ENCODE measurements at regions not wholly inside any gene's neighbourhood (a gene's known extent, or its start where the extent isn't known, plus 50 kb on each side); places are given as distances from the start of the nearest gene placed in this dataset.

GRCh38 chr18:2199060-2199459, 372.2 kb downstream of the METTL4 start:
- ChIA-PET RAD21 (ENCODE audit: low non-redundant PET in 1 of 2, low total read pairs in 2 of 2, uncharacterized antibody in 2 of 2, unreplicated experiment in 2 of 2) (no interaction called here), CTCF (no interaction called here), POLR2A (no interaction called here)
- no peaks in the 10 kb centered on the region for H3K4me1 ChIP-seq (ENCODE audit: control insufficient read depth in 1 of 2, insufficient read depth in 2 of 2, low read length in 2 of 2)
- no peak overlapping the region for H3K9ac ChIP-seq (ENCODE audit: low read length)
- H3K36me3 ChIP-seq (ENCODE audit: control insufficient read depth in 1 of 2, insufficient read depth in 2 of 2, low read length in 2 of 2), result no peaks in the 10 kb centered on the region
- no TSS peak for BruUV-seq (replicated peaks)
- H3K9me2 ChIP-seq (ENCODE audit: insufficient read depth), result no peaks in the 10 kb centered on the region
- H3K27ac ChIP-seq (ENCODE audit: low read depth, low read length), result no peak overlapping the region
- H3K9me3 ChIP-seq (ENCODE audit: control insufficient read depth in 1 of 2, insufficient read depth in 1 of 2, low read depth in 1 of 2, low read length in 2 of 2), result no peaks in the 10 kb centered on the region
- DNase-seq (ENCODE audit: low read depth, low spot score) (no peak), ATAC-seq (no peak)
- TF ChIP-seq FOSL1 (IDR thresholded peaks at IDR 0.05; ENCODE audit: low read depth), result no peak
- no peak for TF ChIP-seq ZFX (IDR thresholded peaks at IDR 0.05)
- TF ChIP-seq TCF7L2 (IDR thresholded peaks at IDR 0.05; ENCODE audit: borderline replicate concordance, extremely low read depth, insufficient read depth, insufficient read length), result no peak
- TF ChIP-seq YY1 (IDR thresholded peaks at IDR 0.05; ENCODE audit: extremely low read depth, insufficient replicate concordance, low read depth, low read length), result no peak
- TF ChIP-seq JUND (IDR thresholded peaks at IDR 0.05), result no peak
- H2AFZ ChIP-seq (ENCODE audit: low read depth, low read length, poor library complexity, severe bottlenecking), result no peak overlapping the region
- intact Hi-C loops (cut with micrococcal nuclease), result no loop called here
- no peak overlapping the region for H3K4me3 ChIP-seq (replicated peaks in 1 of 2; ENCODE audit: low read depth in 1 of 2, low read length in 2 of 2)
- H3K4me2 ChIP-seq (ENCODE audit: low read length), result no peak overlapping the region
- no peaks in the 10 kb centered on the region for H3K79me2 ChIP-seq (ENCODE audit: insufficient read depth, low read length)
- no peaks in the 10 kb centered on the region for H4K20me1 ChIP-seq (ENCODE audit: insufficient read depth)
- no peaks in the 10 kb centered on the region for H3K27me3 ChIP-seq (ENCODE audit: insufficient read depth, low read length)

GRCh38 chr18:2201036-2201600, 370.2 kb downstream of the METTL4 start:
- no peaks in the 10 kb centered on the region for H3K27me3 ChIP-seq (ENCODE audit: insufficient read depth, low read length)
- intact Hi-C loops (cut with micrococcal nuclease), result no loop called here
- DNase-seq (ENCODE audit: low read depth, low spot score) (no peak), ATAC-seq (no peak)
- no peak overlapping the region for H3K4me2 ChIP-seq (ENCODE audit: low read length)
- CTCF ChIA-PET, result no interaction called here
- H2AFZ ChIP-seq (ENCODE audit: low read depth, low read length, poor library complexity, severe bottlenecking), result no peak overlapping the region
- H3K79me2 ChIP-seq (ENCODE audit: insufficient read depth, low read length), result no peaks in the 10 kb centered on the region
- POLR2A ChIA-PET, result no interaction called here
- no peaks in the 10 kb centered on the region for H3K9me3 ChIP-seq (ENCODE audit: control insufficient read depth in 1 of 2, insufficient read depth in 1 of 2, low read depth in 1 of 2, low read length in 2 of 2)
- no peaks in the 10 kb centered on the region for H4K20me1 ChIP-seq (ENCODE audit: insufficient read depth)
- no peaks in the 10 kb centered on the region for H3K9me2 ChIP-seq (ENCODE audit: insufficient read depth)
- no peaks in the 10 kb centered on the region for H3K36me3 ChIP-seq (ENCODE audit: control insufficient read depth in 1 of 2, insufficient read depth in 2 of 2, low read length in 2 of 2)
- no peaks in the 10 kb centered on the region for H3K4me1 ChIP-seq (ENCODE audit: control insufficient read depth in 1 of 2, insufficient read depth in 2 of 2, low read length in 2 of 2)
- H3K27ac ChIP-seq (ENCODE audit: low read depth, low read length), result no peak overlapping the region
- RAD21 ChIA-PET (ENCODE audit: low non-redundant PET in 1 of 2, low total read pairs in 2 of 2, uncharacterized antibody in 2 of 2, unreplicated experiment in 2 of 2), result no interaction called here
- H3K4me3 ChIP-seq (replicated peaks in 1 of 2; ENCODE audit: low read depth in 1 of 2, low read length in 2 of 2), result no peak overlapping the region
- BruUV-seq (replicated peaks), result no TSS peak
- H3K9ac ChIP-seq (ENCODE audit: low read length), result no peak overlapping the region
- TF ChIP-seq EGR1 (IDR thresholded peaks at IDR 0.05; ENCODE audit: low read depth) (no peak), POLR2AphosphoS5 (IDR thresholded peaks at IDR 0.05; ENCODE audit: low read depth, low read length) (no peak), REST (IDR thresholded peaks at IDR 0.05; ENCODE audit: low read depth) (no peak), RAD21 (IDR thresholded peaks at IDR 0.05; ENCODE audit: low read depth) (no peak), ELF1 (IDR thresholded peaks at IDR 0.05; ENCODE audit: borderline replicate concordance, low read depth) (no peak), POLR2A (IDR thresholded peaks at IDR 0.05; ENCODE audit: borderline replicate concordance, extremely low read depth, insufficient read depth, insufficient read length) (no peak), ZNF274 (IDR thresholded peaks at IDR 0.05; ENCODE audit: low read depth, low read length) (no peak), CEBPB (IDR thresholded peaks at IDR 0.05; ENCODE audit: low read depth) (no peak), EZH2 (IDR thresholded peaks at IDR 0.05) (no peak), YY1 (IDR thresholded peaks at IDR 0.05; ENCODE audit: extremely low read depth, insufficient replicate concordance, low read depth, low read length) (no peak), TCF7L2 (IDR thresholded peaks at IDR 0.05; ENCODE audit: borderline replicate concordance, extremely low read depth, insufficient read depth, insufficient read length) (no peak), MAX (IDR thresholded peaks at IDR 0.05) (no peak), SP1 (IDR thresholded peaks at IDR 0.05; ENCODE audit: low read depth) (no peak), EZH2phosphoT487 (IDR thresholded peaks at IDR 0.05; ENCODE audit: borderline replicate concordance) (no peak), CBX3 (IDR thresholded peaks at IDR 0.05; ENCODE audit: low read depth) (no peak)
